Endothelial cell of umbilical vein (primary cell): ENCODE measurements at regions not wholly inside any gene's neighbourhood (a gene's known extent, or its start where the extent isn't known, plus 50 kb on each side); places are given as distances from the start of the nearest gene placed in this dataset.

ENCODE experiments used
- BruUV-seq: library from RNA; stranded (reverse); fragments of 400-500 nt; replicated peaks from 2 replicates; lab custom pipeline; 2021; lab: Mats Ljungman, UMichigan
- CTCF ChIA-PET: fragments of 300-600, 350-600 bp; sonication (Branson Sonifier 250); formaldehyde crosslinking; loops from one replicate; lab custom pipeline; 2021; ENCODE audit warnings: antibody characterized with exemption, inconsistent platforms; lab: Charles Lee
- POLR2A ChIA-PET: fragments of 300-600, 350-600 bp; sonication (Branson Sonifier 250); formaldehyde crosslinking; loops from one replicate; lab custom pipeline; 2021; ENCODE audit warnings: antibody characterized with exemption, inconsistent platforms; lab: Charles Lee
- DNase-seq: peaks from one replicate; pipeline ENCODE4 v3.0.0-alpha.2; 2011; ENCODE audit warnings: low read depth, low spot score
- FAIRE-seq: peaks from 2 replicates; lab custom pipeline; 2011; peaks lifted over from hg19 to GRCh38; lab: Jason Lieb, UNC
- H2AFZ ChIP-seq: 2 replicates; pipeline ENCODE4 v1.6.0; 2012; ENCODE audit warnings: low read depth, low read length, control low read depth, inconsistent platforms
- H3K27ac ChIP-seq: 2 replicates; pipeline ENCODE4 v1.5.1; 2011; ENCODE audit warnings: low read depth, mild to moderate bottlenecking, control low read depth, low read length, moderate library complexity; ENCODE audit not compliant: insufficient read depth
- H3K27me3 ChIP-seq, 2 experiments: 2 replicates each; pipeline versions ENCODE4 v1.6.0 to v1.6.1; 2011; ENCODE audit warnings: low read length in 2 of 2, mixed read lengths in 1 of 2; ENCODE audit not compliant: control insufficient read depth in 2 of 2, insufficient read depth in 2 of 2
- H3K36me3 ChIP-seq, 2 experiments: 2 replicates in 1 of 2; 3 replicates in 1 of 2; pipeline ENCODE4 v1.5.1; 2011; ENCODE audit warnings: low read length in 2 of 2, mild to moderate bottlenecking in 1 of 2, moderate library complexity in 1 of 2; ENCODE audit not compliant: control insufficient read depth in 2 of 2, insufficient read depth in 2 of 2; ENCODE audit errors: extremely low read depth in 1 of 2
- H3K4me1 ChIP-seq: 3 replicates; pipeline ENCODE4 v1.5.1; 2011; ENCODE audit warnings: mild to moderate bottlenecking, low read length; ENCODE audit not compliant: control insufficient read depth, insufficient read depth; ENCODE audit errors: extremely low read depth
- H3K4me2 ChIP-seq: 2 replicates; pipeline ENCODE4 v1.6.1; 2011; ENCODE audit warnings: low read length, control low read depth, mixed read lengths; ENCODE audit not compliant: insufficient read depth
- H3K4me3 ChIP-seq, 3 experiments: fragments of 200-600 bp in 1 of 3; sonication (generic), shearing (Covaris generic) in 1 of 3; replicated peaks in 1 of 3; 2 replicates each; pipeline ENCODE4 v1.5.1; 2011 to 2016; ENCODE audit warnings: control low read depth in 3 of 3, low read length in 3 of 3, mild to moderate bottlenecking in 2 of 3, inconsistent platforms in 1 of 3, low read depth in 1 of 3, moderate library complexity in 1 of 3; ENCODE audit not compliant: insufficient read depth in 1 of 3
- H3K79me2 ChIP-seq: 2 replicates; pipeline ENCODE4 v1.6.0; 2012; ENCODE audit warnings: low read length, inconsistent platforms; ENCODE audit not compliant: control insufficient read depth, insufficient read depth
- H3K9ac ChIP-seq: replicated peaks from 2 replicates; pipeline ENCODE3; 2011; ENCODE audit warnings: low read length, control low read depth; ENCODE audit not compliant: insufficient read depth; ENCODE audit errors: extremely low read depth
- H3K9me1 ChIP-seq: replicated peaks from 3 replicates; pipeline ENCODE4 v1.6.0; 2011; ENCODE audit warnings: mild to moderate bottlenecking, low read length; ENCODE audit not compliant: control insufficient read depth, insufficient read depth; ENCODE audit errors: extremely low read depth
- H3K9me3 ChIP-seq: replicated peaks from 2 replicates; pipeline ENCODE4 v1.5.1; 2012; ENCODE audit warnings: low read length, inconsistent platforms; ENCODE audit not compliant: control insufficient read depth, insufficient read depth
- H4K20me1 ChIP-seq: replicated peaks from 2 replicates; pipeline ENCODE3; 2011; ENCODE audit warnings: mild to moderate bottlenecking, low read length; ENCODE audit not compliant: control insufficient read depth, insufficient read depth; ENCODE audit errors: extremely low read depth
- GATA2 ChIP-seq: IDR thresholded peaks from 2 replicates; pipeline ENCODE4 v1.7.0; 2011; ENCODE audit warnings: low read depth, mild to moderate bottlenecking, moderate library complexity, mixed read lengths, low read length; ENCODE audit not compliant: insufficient read length, insufficient read depth
- JUN ChIP-seq: IDR thresholded peaks from 2 replicates; pipeline ENCODE4 v1.6.1; 2011; ENCODE audit warnings: borderline replicate concordance, low read depth; ENCODE audit not compliant: insufficient read length, insufficient read depth
- MYC ChIP-seq: IDR thresholded peaks from one replicate; pipeline ENCODE4 v1.6.1; 2011; ENCODE audit warnings: mild to moderate bottlenecking, low read depth, low read length
- POLR2A ChIP-seq: IDR thresholded peaks from 2 replicates; pipeline ENCODE4 v1.6.1; 2012; ENCODE audit warnings: low read depth, mild to moderate bottlenecking, control low read depth, low read length
- dilution Hi-C: fragments of 300-500 bp; cut with MboI; formaldehyde crosslinking; loops from one replicate; pipeline ENCODE4 v1.15.0; 2019; ENCODE audit warnings: low sequenced_read_pairs; ENCODE audit not compliant: extremely low pct_ligation_motif_present
- intact Hi-C: fragments of 100-400 bp; cut with micrococcal nuclease; formaldehyde crosslinking; loops from one replicate; pipeline ENCODE4 v1.10.0; 2022
- TF ChIP-seq, protein P1 (sequence below): IDR thresholded peaks from 2 replicates; pipeline ENCODE4 v1.6.1; 2011; ENCODE audit not compliant: insufficient read depth, insufficient read length
- TF ChIP-seq, protein P2 (sequence below), 2 donors: IDR thresholded peaks; 1 replicate in 1 of 2; 2 replicates in 1 of 2; pipeline ENCODE4 v1.5.1; 2011; ENCODE audit warnings: low read length in 2 of 2, mild to moderate bottlenecking in 2 of 2, moderate library complexity in 2 of 2, control low read depth in 1 of 2, inconsistent platforms in 1 of 2, low read depth in 1 of 2; ENCODE audit not compliant: insufficient read depth in 1 of 2; ENCODE audit errors: extremely low read depth in 1 of 2

DNA sequence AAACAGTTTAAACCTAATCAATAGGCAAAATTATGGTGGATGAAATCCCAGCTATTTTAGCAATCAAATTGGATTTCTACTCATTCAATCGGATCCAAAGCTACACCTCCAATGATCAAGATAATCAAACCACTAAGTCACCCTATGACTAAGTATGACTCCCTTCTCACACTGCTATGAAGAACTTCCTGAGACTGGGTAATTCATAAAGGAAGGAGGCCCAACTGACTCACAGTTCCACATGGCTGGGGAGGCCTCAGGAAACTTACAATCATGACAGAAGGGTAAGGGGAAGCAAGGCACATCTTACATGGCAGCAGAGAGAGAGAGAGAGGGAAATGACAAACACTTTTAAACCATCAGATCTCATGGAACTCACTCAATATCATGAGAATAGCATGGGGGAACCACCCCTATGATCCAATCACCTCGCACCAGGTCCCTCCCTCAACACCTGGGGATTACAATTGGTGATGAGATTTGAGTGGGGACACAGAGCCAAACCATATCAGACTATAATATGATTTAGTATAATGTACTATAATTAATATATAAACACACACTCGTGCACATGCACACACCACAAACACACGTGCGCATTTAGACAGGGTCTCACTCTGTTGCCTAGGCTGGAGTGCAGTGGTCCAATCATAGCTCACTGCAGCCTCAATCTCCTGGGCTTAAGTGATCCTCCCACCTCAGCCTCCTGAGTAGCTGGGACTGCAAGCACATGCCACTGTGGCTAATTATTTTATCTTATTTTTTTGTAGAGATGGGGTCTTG, 213.6 kb upstream of the FOXK1 start:
- POLR2A ChIA-PET: no interaction called here
- H3K36me3 ChIP-seq: no peaks in the 10 kb centered on the region
- dilution Hi-C loops (no loop called here), intact Hi-C loops (no loop called here)
- DNase-seq: no peak
- no peak overlapping the region for H2AFZ ChIP-seq
- H3K27me3 ChIP-seq: no peaks in the 10 kb centered on the region
- no peak for FAIRE-seq
- H3K4me2 ChIP-seq: no peak overlapping the region
- no peaks in the 10 kb centered on the region for H4K20me1 ChIP-seq
- CTCF ChIA-PET: no interaction called here
- H3K27ac ChIP-seq: no peak overlapping the region
- H3K9me1 ChIP-seq: no peaks in the 10 kb centered on the region
- no peak overlapping the region for H3K9ac ChIP-seq
- no peaks in the 10 kb centered on the region for H3K4me1 ChIP-seq
- TF ChIP-seq, protein P1, sequence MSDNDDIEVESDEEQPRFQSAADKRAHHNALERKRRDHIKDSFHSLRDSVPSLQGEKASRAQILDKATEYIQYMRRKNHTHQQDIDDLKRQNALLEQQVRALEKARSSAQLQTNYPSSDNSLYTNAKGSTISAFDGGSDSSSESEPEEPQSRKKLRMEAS: no peak
- TF ChIP-seq MYC: no peak
- TF ChIP-seq, protein P2, sequence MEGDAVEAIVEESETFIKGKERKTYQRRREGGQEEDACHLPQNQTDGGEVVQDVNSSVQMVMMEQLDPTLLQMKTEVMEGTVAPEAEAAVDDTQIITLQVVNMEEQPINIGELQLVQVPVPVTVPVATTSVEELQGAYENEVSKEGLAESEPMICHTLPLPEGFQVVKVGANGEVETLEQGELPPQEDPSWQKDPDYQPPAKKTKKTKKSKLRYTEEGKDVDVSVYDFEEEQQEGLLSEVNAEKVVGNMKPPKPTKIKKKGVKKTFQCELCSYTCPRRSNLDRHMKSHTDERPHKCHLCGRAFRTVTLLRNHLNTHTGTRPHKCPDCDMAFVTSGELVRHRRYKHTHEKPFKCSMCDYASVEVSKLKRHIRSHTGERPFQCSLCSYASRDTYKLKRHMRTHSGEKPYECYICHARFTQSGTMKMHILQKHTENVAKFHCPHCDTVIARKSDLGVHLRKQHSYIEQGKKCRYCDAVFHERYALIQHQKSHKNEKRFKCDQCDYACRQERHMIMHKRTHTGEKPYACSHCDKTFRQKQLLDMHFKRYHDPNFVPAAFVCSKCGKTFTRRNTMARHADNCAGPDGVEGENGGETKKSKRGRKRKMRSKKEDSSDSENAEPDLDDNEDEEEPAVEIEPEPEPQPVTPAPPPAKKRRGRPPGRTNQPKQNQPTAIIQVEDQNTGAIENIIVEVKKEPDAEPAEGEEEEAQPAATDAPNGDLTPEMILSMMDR (IDR thresholded peaks at IDR 0.05; ENCODE audit: extremely low read depth in 1 of 2, insufficient read depth in 1 of 2, low read depth in 1 of 2, low read length in 2 of 2): no peak
- no peak for TF ChIP-seq POLR2A
- TF ChIP-seq JUN: no peak
- no peak for TF ChIP-seq GATA2
- BruUV-seq: no TSS peak
- H3K79me2 ChIP-seq: no peaks in the 10 kb centered on the region
- H3K9me3 ChIP-seq: peaks cover 4% of the 10 kb centered on the region
- no peak overlapping the region for H3K4me3 ChIP-seq
